Keratinocyte (primary cell): ENCODE measurements at regions not wholly inside any gene's neighbourhood (a gene's known extent, or its start where the extent isn't known, plus 50 kb on each side); places are given as distances from the start of the nearest gene placed in this dataset.

Experiments
- DNase-seq: peaks from one replicate; pipeline ENCODE4 v3.0.0-alpha.2; 2011; ENCODE audit warnings: low read depth, missing footprints, low spot score
- FAIRE-seq: peaks from 2 replicates; lab custom pipeline; 2011; peaks lifted over from hg19 to GRCh38; lab: Jason Lieb, UNC
- H2AFZ ChIP-seq: 2 replicates; pipeline ENCODE4 v1.6.0; 2012; ENCODE audit warnings: low read length, control low read depth, inconsistent platforms; ENCODE audit not compliant: control insufficient read depth
- H3K27ac ChIP-seq: 2 replicates; pipeline ENCODE4 v1.5.1; 2011; ENCODE audit warnings: low read length; ENCODE audit not compliant: control insufficient read depth, insufficient read depth
- H3K27me3 ChIP-seq: 3 replicates; pipeline ENCODE4 v1.6.0; 2011; ENCODE audit warnings: low read length; ENCODE audit not compliant: control insufficient read depth, insufficient read depth; ENCODE audit errors: extremely low read depth
- H3K36me3 ChIP-seq, 2 experiments: 2 replicates in 1 of 2; 3 replicates in 1 of 2; pipeline ENCODE4 v1.5.1; 2011; ENCODE audit warnings: low read length in 2 of 2, mild to moderate bottlenecking in 1 of 2; ENCODE audit not compliant: control insufficient read depth in 2 of 2, insufficient read depth in 2 of 2; ENCODE audit errors: extremely low read depth in 1 of 2
- H3K4me1 ChIP-seq: 3 replicates; pipeline ENCODE4 v1.5.1; 2011; ENCODE audit warnings: low read length; ENCODE audit not compliant: control insufficient read depth, insufficient read depth; ENCODE audit errors: extremely low read depth
- H3K4me2 ChIP-seq: 3 replicates; pipeline ENCODE4 v1.6.0; 2011; ENCODE audit warnings: low read depth, low read length; ENCODE audit not compliant: control insufficient read depth, insufficient read depth; ENCODE audit errors: extremely low read depth
- H3K4me3 ChIP-seq, 3 experiments: fragments of 200-600 bp in 1 of 3; sonication (generic) in 1 of 3; 2 replicates in 2 of 3; 3 replicates in 1 of 3; pipeline ENCODE4 v1.5.1; 2011 to 2016; ENCODE audit warnings: low read length in 3 of 3, mild to moderate bottlenecking in 3 of 3, control low read depth in 2 of 3, inconsistent platforms in 1 of 3, low read depth in 1 of 3, mixed read lengths in 1 of 3, mixed run types in 1 of 3, moderate library complexity in 1 of 3; ENCODE audit not compliant: control insufficient read depth in 2 of 3, insufficient read depth in 2 of 3; ENCODE audit errors: extremely low read depth in 1 of 3
- H3K79me2 ChIP-seq: 2 replicates; pipeline ENCODE4 v1.6.0; 2012; ENCODE audit warnings: low read length; ENCODE audit not compliant: control insufficient read depth, insufficient read depth
- H3K9ac ChIP-seq: 3 replicates; pipeline ENCODE4 v1.6.0; 2011; ENCODE audit warnings: low read length; ENCODE audit not compliant: control insufficient read depth, insufficient read depth; ENCODE audit errors: extremely low read depth
- H3K9me1 ChIP-seq: 3 replicates; pipeline ENCODE4 v1.6.0; 2011; ENCODE audit warnings: low read length; ENCODE audit not compliant: control insufficient read depth, insufficient read depth; ENCODE audit errors: extremely low read depth
- H3K9me3 ChIP-seq: 2 replicates; pipeline ENCODE4 v1.5.1; 2012; ENCODE audit warnings: low read depth, low read length; ENCODE audit not compliant: control insufficient read depth
- H4K20me1 ChIP-seq: 3 replicates; pipeline ENCODE4 v1.6.0; 2011; ENCODE audit warnings: low read length; ENCODE audit not compliant: control insufficient read depth, insufficient read depth; ENCODE audit errors: extremely low read depth
- EZH2 ChIP-seq: IDR thresholded peaks from one replicate; pipeline ENCODE4 v1.6.1; 2012; ENCODE audit warnings: inconsistent platforms, mild to moderate bottlenecking, low read length, moderate library complexity
- dilution Hi-C: fragments of 300-500 bp; cut with MboI; formaldehyde crosslinking; loops from one replicate; pipeline ENCODE4 v1.7.0; 2020; ENCODE audit warnings: low sequenced_read_pairs; ENCODE audit not compliant: extremely low pct_ligation_motif_present
- TF ChIP-seq, protein P1 (sequence below), 3 experiments: IDR thresholded peaks in 1 of 3; conservative IDR thresholded peaks in 1 of 3; optimal IDR thresholded peaks in 1 of 3; 2 replicates in 2 of 3; 3 replicates in 1 of 3; pipeline versions ENCODE3 to v1.5.1; 2011; ENCODE audit warnings: low read length in 3 of 3, mild to moderate bottlenecking in 3 of 3, moderate library complexity in 2 of 3, control low read depth in 1 of 3, inconsistent platforms in 1 of 3; ENCODE audit not compliant: insufficient read depth in 2 of 3; ENCODE audit errors: extremely low read depth in 1 of 3

DNA sequence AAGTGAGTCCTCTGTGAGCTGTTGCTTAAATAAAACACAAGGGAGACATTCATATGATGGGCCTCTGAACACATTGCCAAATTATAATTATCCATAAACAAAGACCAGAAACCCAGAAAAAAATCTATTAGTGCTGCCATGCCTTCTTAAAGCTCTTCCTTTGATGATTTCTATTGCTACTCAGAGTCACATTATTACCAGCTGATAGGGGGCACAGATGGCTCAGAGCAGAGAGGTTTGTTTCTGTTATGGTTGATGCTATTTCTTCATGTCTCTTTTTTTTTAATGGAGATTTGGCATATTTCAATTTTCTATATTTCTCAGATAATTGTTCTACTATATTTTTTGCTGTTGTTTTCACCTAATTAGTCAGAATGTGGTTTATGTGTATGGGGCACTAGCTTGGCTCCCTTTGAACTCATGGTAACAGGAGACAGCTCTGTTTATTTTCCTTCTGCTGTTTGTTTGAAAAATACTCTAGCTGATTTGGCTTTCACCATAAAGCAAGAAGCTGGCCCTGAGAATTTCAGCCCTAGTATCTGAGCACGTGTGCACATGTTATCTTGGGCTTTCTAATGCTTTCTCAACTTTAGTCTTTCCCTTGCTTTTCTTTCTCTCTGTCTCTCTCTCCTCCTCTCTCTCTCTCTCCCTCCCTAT is 568.8 kb downstream of the PPARGC1A start:
- FAIRE-seq, result no peak

DNA sequence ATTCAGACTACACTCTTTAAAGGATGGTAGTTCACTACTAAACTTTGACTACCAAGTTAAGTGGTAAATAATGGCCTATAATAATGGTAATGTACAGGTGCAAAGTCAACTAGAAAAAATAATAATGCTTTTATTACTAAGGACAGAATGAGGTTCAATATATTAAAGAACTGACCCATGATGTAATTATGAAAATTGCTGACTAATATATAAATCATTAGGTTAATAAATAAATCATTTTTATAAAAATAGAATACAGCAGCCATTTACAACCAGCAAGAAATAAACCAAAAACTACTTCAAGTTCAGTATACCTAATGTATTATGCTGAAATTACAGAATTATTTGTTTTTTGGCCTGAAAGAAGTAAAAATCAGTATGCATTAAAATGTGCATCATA is 577.2 kb downstream of the PPARGC1A start:
- Histone ChIP-seq H3K4me1 (no peaks in the 10 kb centered on the region), H3K27ac (no peak overlapping the region), H2AFZ (no peak overlapping the region), H3K79me2 (no peaks in the 10 kb centered on the region), H3K4me2 (no peak overlapping the region), H4K20me1 (no peaks in the 10 kb centered on the region), H3K9me1 (no peaks in the 10 kb centered on the region), H3K9me3 (no peaks in the 10 kb centered on the region), H3K36me3 (no peaks in the 10 kb centered on the region), H3K4me3 (no peak overlapping the region), H3K27me3 (no peaks in the 10 kb centered on the region), H3K9ac (no peak overlapping the region)
- no peak for DNase-seq
- no peak for FAIRE-seq
- TF ChIP-seq, protein P1, sequence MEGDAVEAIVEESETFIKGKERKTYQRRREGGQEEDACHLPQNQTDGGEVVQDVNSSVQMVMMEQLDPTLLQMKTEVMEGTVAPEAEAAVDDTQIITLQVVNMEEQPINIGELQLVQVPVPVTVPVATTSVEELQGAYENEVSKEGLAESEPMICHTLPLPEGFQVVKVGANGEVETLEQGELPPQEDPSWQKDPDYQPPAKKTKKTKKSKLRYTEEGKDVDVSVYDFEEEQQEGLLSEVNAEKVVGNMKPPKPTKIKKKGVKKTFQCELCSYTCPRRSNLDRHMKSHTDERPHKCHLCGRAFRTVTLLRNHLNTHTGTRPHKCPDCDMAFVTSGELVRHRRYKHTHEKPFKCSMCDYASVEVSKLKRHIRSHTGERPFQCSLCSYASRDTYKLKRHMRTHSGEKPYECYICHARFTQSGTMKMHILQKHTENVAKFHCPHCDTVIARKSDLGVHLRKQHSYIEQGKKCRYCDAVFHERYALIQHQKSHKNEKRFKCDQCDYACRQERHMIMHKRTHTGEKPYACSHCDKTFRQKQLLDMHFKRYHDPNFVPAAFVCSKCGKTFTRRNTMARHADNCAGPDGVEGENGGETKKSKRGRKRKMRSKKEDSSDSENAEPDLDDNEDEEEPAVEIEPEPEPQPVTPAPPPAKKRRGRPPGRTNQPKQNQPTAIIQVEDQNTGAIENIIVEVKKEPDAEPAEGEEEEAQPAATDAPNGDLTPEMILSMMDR (optimal IDR thresholded peaks at IDR 0.05 in 1 of 3, IDR thresholded peaks at IDR 0.05 in 1 of 3, conservative IDR thresholded peaks at IDR 0.05 in 1 of 3; ENCODE audit: extremely low read depth in 1 of 3, insufficient read depth in 2 of 3, low read length in 3 of 3), result no peak
- TF ChIP-seq EZH2, result no peak
- dilution Hi-C loops, result no loop called here

More for the DNA sequence above, 568.8 kb downstream of the PPARGC1A start:
- Histone ChIP-seq H2AFZ (no peak overlapping the region), H3K4me1 (peaks cover 16% of the 10 kb centered on the region), H3K79me2 (no peaks in the 10 kb centered on the region), H3K27me3 (no peaks in the 10 kb centered on the region), H3K4me3 (no peak overlapping the region), H3K36me3 (no peaks in the 10 kb centered on the region), H3K9me1 (no peaks in the 10 kb centered on the region), H3K27ac (no peak overlapping the region), H3K4me2 (no peak overlapping the region), H4K20me1 (no peaks in the 10 kb centered on the region), H3K9ac (no peak overlapping the region), H3K9me3 (no peaks in the 10 kb centered on the region)
- no peak for DNase-seq
- TF ChIP-seq EZH2, result no peak
- TF ChIP-seq, protein P1 (optimal IDR thresholded peaks at IDR 0.05 in 1 of 3, IDR thresholded peaks at IDR 0.05 in 1 of 3, conservative IDR thresholded peaks at IDR 0.05 in 1 of 3; ENCODE audit: extremely low read depth in 1 of 3, insufficient read depth in 2 of 3, low read length in 3 of 3), result no peak
- dilution Hi-C loops, result no loop called here
